ENCODE measurements at regions not wholly inside any gene's neighbourhood (a gene's known extent, or its start where the extent isn't known, plus 50 kb on each side); places are given as distances from the start of the nearest gene placed in this dataset.

DNA sequence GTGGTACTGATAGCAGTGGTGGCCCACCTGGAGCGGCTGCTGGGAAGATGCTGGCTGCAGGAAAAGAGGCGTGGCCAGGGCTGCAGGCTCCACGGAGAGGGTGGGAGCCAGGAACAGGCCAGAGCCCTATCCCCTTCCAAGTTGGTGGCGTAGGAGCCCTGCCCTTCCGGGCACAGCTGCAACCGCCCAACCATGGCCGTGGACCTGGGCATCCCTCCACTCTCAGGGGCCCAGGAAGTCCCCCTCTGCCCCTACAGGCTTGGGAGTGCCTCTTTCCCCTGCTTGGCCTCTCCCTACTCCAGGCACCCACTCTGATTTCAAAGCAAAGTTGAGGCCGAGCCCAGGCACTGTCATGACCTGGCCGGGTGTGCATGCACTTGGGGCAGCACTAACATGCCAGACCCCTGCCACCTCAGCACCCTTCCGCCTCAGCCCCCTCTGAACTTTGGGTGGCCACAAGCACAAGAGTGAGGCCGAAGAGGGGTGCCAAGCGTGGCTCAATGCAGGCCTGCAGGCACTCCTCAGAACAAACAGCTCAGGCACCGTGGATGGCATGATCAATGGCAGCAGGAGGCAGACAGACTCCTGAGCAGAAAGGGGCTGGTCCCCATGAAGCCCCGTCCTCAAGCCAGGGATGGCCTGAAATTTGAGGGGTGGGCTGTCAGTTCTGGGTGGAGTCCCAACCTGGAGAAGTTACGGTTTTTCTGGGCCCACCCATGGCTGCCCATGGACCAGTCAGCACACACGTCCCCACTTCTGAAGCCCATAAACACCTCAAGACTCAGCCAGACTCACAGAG lies 164.9 kb upstream of the PRNP start:
- no peak for DNase-seq
- 79 to 80% methylated on average over 5 to 16 of the region's 16 CpGs for WGBS, 2 donors
- TF ChIP-seq, protein P1, sequence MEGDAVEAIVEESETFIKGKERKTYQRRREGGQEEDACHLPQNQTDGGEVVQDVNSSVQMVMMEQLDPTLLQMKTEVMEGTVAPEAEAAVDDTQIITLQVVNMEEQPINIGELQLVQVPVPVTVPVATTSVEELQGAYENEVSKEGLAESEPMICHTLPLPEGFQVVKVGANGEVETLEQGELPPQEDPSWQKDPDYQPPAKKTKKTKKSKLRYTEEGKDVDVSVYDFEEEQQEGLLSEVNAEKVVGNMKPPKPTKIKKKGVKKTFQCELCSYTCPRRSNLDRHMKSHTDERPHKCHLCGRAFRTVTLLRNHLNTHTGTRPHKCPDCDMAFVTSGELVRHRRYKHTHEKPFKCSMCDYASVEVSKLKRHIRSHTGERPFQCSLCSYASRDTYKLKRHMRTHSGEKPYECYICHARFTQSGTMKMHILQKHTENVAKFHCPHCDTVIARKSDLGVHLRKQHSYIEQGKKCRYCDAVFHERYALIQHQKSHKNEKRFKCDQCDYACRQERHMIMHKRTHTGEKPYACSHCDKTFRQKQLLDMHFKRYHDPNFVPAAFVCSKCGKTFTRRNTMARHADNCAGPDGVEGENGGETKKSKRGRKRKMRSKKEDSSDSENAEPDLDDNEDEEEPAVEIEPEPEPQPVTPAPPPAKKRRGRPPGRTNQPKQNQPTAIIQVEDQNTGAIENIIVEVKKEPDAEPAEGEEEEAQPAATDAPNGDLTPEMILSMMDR (IDR thresholded peaks at IDR 0.05) = no peak
- TF ChIP-seq POLR2A (IDR thresholded peaks at IDR 0.05) = no peak
- Histone ChIP-seq H3K36me3 (ENCODE audit: low read depth, missing control alignments) (no peaks in the 10 kb centered on the region), H3K27ac (no peak overlapping the region), H3K27me3 (no peaks in the 10 kb centered on the region), H3K4me1 (no peaks in the 10 kb centered on the region), H3K9me3 (no peaks in the 10 kb centered on the region), H3K4me3 (no peak overlapping the region)
- intact Hi-C loops (cut with DNase I; ENCODE audit: low total_unique reads) = no loop called here

DNA sequence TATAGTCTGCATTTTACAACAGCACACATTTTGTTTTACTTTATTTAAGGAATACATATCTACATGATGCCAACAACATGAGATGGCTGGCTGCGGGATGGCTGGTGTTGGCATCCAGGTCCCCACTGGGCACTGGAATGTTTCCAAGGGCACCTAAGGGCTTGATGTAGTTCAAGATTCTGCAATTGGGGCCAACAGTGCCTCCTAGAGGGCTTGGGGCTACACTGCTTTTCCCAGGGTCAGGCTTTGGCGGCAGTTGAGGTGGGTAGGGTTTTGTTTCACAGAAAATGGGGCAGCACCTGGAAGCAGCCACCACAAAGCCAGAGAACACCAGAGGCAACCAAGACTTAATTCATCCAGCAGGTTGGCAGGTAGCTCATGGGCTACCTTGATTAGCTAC lies 166.7 kb upstream of the PRNP start:
- intact Hi-C loops (cut with DNase I; ENCODE audit: low total_unique reads) = no loop called here
- Histone ChIP-seq H3K4me3 (no peak overlapping the region), H3K9me3 (no peaks in the 10 kb centered on the region), H3K27ac (no peak overlapping the region), H3K4me1 (no peaks in the 10 kb centered on the region), H3K27me3 (no peaks in the 10 kb centered on the region), H3K36me3 (ENCODE audit: low read depth, missing control alignments) (no peaks in the 10 kb centered on the region)
- TF ChIP-seq, protein P1 (IDR thresholded peaks at IDR 0.05) = peak in 2 of 3 experiments; percentile 22 to 28
- TF ChIP-seq POLR2A (IDR thresholded peaks at IDR 0.05) = no peak
- WGBS, 2 donors = 31 to 39% methylated on average over 2 of the region's 2 CpGs
- peak; percentile 61 for DNase-seq

DNA sequence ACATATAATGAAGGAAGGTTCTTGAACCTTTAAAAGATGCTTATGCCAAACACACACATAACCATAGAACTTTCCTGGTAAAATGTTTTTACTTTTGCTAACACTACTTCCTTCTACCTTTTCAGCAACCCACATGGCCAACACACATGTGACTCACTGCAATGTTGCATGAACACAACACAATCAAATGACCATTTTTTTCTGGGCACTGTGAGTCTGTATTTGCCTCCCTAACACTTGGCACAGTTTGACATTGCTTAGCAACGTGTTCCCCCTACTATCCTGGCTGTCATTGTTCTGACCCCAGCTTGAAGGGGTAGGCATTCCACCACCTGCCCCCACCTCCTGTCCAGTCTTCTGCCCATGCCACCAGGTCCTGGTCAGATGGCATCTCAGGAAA lies 169.4 kb upstream of the PRNP start:
- DNase-seq = no peak
- H3K27me3 ChIP-seq = no peaks in the 10 kb centered on the region
- no peak overlapping the region for H3K4me3 ChIP-seq
- H3K36me3 ChIP-seq (ENCODE audit: low read depth, missing control alignments) = no peaks in the 10 kb centered on the region
- no peak overlapping the region for H3K27ac ChIP-seq
- 62 to 84% methylated on average over 1 of the region's 1 CpG for WGBS, 2 donors
- TF ChIP-seq, protein P1 (IDR thresholded peaks at IDR 0.05) = no peak
- TF ChIP-seq POLR2A (IDR thresholded peaks at IDR 0.05) = no peak
- intact Hi-C loops (cut with DNase I; ENCODE audit: low total_unique reads) = no loop called here
- H3K4me1 ChIP-seq = no peaks in the 10 kb centered on the region
- H3K9me3 ChIP-seq = no peaks in the 10 kb centered on the region

- no peaks in the 10 kb centered on the region for H3K9me3 ChIP-seq
- H3K4me1 ChIP-seq = no peaks in the 10 kb centered on the region
- intact Hi-C loops (cut with DNase I; ENCODE audit: low total_unique reads) = no loop called here
- TF ChIP-seq POLR2A (IDR thresholded peaks at IDR 0.05) = no peak
- TF ChIP-seq, protein P1 (IDR thresholded peaks at IDR 0.05) = no peak
- no peak overlapping the region for H3K4me3 ChIP-seq
- no peak overlapping the region for H3K27ac ChIP-seq
- H3K36me3 ChIP-seq (ENCODE audit: low read depth, missing control alignments) = no peaks in the 10 kb centered on the region
- no peak for DNase-seq
- H3K27me3 ChIP-seq = no peaks in the 10 kb centered on the region
Observed at GRCh38 chr20:4513720-4514119, 172.5 kb upstream of the PRNP start.
